ENCODE measurements at regions not wholly inside any gene's neighbourhood (a gene's known extent, or its start where the extent isn't known, plus 50 kb on each side); places are given as distances from the start of the nearest gene placed in this dataset.

GRCh38 chr1:175833951-175834350 is 90.6 kb upstream of the TNR start:
- no peak for TF ChIP-seq CTCF (IDR thresholded peaks at IDR 0.05)
- no peak for TF ChIP-seq POLR2A (IDR thresholded peaks at IDR 0.05)
